SK-N-SH (cell line): ENCODE measurements at regions not wholly inside any gene's neighbourhood (a gene's known extent, or its start where the extent isn't known, plus 50 kb on each side); places are given as distances from the start of the nearest gene placed in this dataset.

Source experiments
- CTCF ChIA-PET: fragments of 300-600, 350-600 bp; formaldehyde crosslinking; extraction: SDS; loops from one replicate; lab custom pipeline; 2021; lab: Yijun Ruan, JAX
- POLR2A ChIA-PET: fragments of 350-600 bp; sonication (Branson Sonifier 250); formaldehyde crosslinking; extraction: SDS; loops from one replicate; lab custom pipeline; 2020; ENCODE audit warnings: antibody characterized with exemption, inconsistent platforms; lab: Yijun Ruan, JAX
- DNase-seq: peaks from one replicate; pipeline ENCODE4 v3.0.0; 2012
- H2AFZ ChIP-seq: fragments of 200-600 bp; sonication (generic); 2 replicates; pipeline ENCODE4 v1.8.1; 2016; ENCODE audit warnings: antibody characterized with exemption, mild to moderate bottlenecking, low read depth
- H3F3A ChIP-seq: fragments of 200-600 bp; sonication (generic); replicated peaks from 2 replicates; pipeline ENCODE3; 2016; ENCODE audit warnings: antibody characterized with exemption, mild to moderate bottlenecking; ENCODE audit not compliant: insufficient read depth
- H3K27ac ChIP-seq, 2 experiments: fragments of 200-500 bp in 1 of 2; fragments of 200-600 bp in 1 of 2; sonication (Bioruptor generic) in 1 of 2; sonication (generic), shearing (Covaris generic) in 1 of 2; 2 replicates each; pipeline versions ENCODE4 v1.5.1 to v1.6.1; 2014 to 2016; ENCODE audit warnings: low read depth in 2 of 2, inconsistent platforms in 1 of 2, low read length in 1 of 2, mild to moderate bottlenecking in 1 of 2, mixed read lengths in 1 of 2
- H3K27me3 ChIP-seq: fragments of 200-600 bp; sonication (generic), shearing (Covaris generic); 2 replicates; pipeline ENCODE4 v1.6.1; 2016; ENCODE audit warnings: mixed run types; ENCODE audit not compliant: insufficient read depth
- H3K36me3 ChIP-seq, 2 experiments: fragments of 200-500 bp in 1 of 2; fragments of 200-600 bp in 1 of 2; sonication (Bioruptor generic) in 1 of 2; sonication (generic) in 1 of 2; replicated peaks in 1 of 2; 2 replicates each; pipeline versions ENCODE3 to v1.5.1; 2014 to 2016; ENCODE audit warnings: low read length in 1 of 2, mild to moderate bottlenecking in 1 of 2; ENCODE audit not compliant: insufficient read depth in 2 of 2, control insufficient read depth in 1 of 2
- H3K4me1 ChIP-seq, 2 experiments: fragments of 200-500 bp in 1 of 2; fragments of 200-600 bp in 1 of 2; sonication (Bioruptor generic) in 1 of 2; sonication (generic), shearing (Covaris generic) in 1 of 2; 2 replicates each; pipeline versions ENCODE4 v1.5.1 to v1.6.1; 2014 to 2016; ENCODE audit warnings: low read depth in 1 of 2, low read length in 1 of 2, mixed run types in 1 of 2; ENCODE audit not compliant: insufficient read depth in 2 of 2, control insufficient read depth in 1 of 2
- H3K4me2 ChIP-seq: fragments of 200-600 bp; sonication (generic), shearing (Covaris generic); 2 replicates; pipeline ENCODE4 v1.6.1; 2017; ENCODE audit warnings: mixed run types
- H3K4me3 ChIP-seq, 2 experiments: fragments of 200-500 bp in 1 of 2; fragments of 200-600 bp in 1 of 2; sonication (Bioruptor generic) in 1 of 2; sonication (generic), shearing (Covaris generic) in 1 of 2; 2 replicates each; pipeline versions ENCODE4 v1.5.1 to v1.8.1; 2014 to 2016; ENCODE audit warnings: low read depth in 2 of 2, inconsistent platforms in 1 of 2, low read length in 1 of 2, mild to moderate bottlenecking in 1 of 2, mixed read lengths in 1 of 2, moderate library complexity in 1 of 2
- H3K79me2 ChIP-seq: fragments of 200-600 bp; sonication (generic); 2 replicates; pipeline ENCODE4 v1.8.1; 2017; ENCODE audit warnings: mild to moderate bottlenecking; ENCODE audit not compliant: insufficient read depth
- H3K9ac ChIP-seq: fragments of 200-600 bp; sonication (generic); 2 replicates; pipeline ENCODE4 v1.6.1; 2017; ENCODE audit warnings: mixed run types
- H3K9me2 ChIP-seq: fragments of 200-600 bp; sonication (generic); 2 replicates; pipeline ENCODE4 v1.6.1; 2017; ENCODE audit warnings: mixed run types
- H3K9me3 ChIP-seq: fragments of 200-600 bp; sonication (generic); 2 replicates; pipeline ENCODE4 v1.6.1; 2017; ENCODE audit warnings: mixed run types, mild to moderate bottlenecking, moderate library complexity
- H4K20me1 ChIP-seq: fragments of 200-600 bp; sonication (generic); 2 replicates; pipeline ENCODE4 v1.6.1; 2017; ENCODE audit warnings: mild to moderate bottlenecking, mixed run types; ENCODE audit not compliant: insufficient read depth
- CTCF ChIP-seq: fragments of 200-600 bp; sonication (generic); IDR thresholded peaks from 2 replicates; pipeline ENCODE4 v1.6.1; 2017; ENCODE audit warnings: antibody characterized with exemption, mild to moderate bottlenecking, moderate library complexity
- ELF1 ChIP-seq: IDR thresholded peaks from 2 replicates; pipeline ENCODE4 v1.4.0; 2012
- EP300 ChIP-seq, 2 experiments: IDR thresholded peaks; 2 replicates each; pipeline versions ENCODE4 v1.4.0 to v1.6.1; 2012; ENCODE audit warnings: borderline replicate concordance in 1 of 2, low read depth in 1 of 2, low read length in 1 of 2
- GATA2 ChIP-seq: sonication (generic); formaldehyde crosslinking; IDR thresholded peaks from 2 replicates; pipeline ENCODE4 v1.5.0; 2020; ENCODE audit warnings: mild to moderate bottlenecking, missing genetic modification reagents
- IRF3 ChIP-seq: fragments of 150-350 bp; IDR thresholded peaks from 2 replicates; pipeline ENCODE4 v1.6.1; 2016; ENCODE audit warnings: mild to moderate bottlenecking, low read depth, low read length
- REST ChIP-seq: IDR thresholded peaks from 2 replicates; pipeline ENCODE4 v1.6.1; 2012; ENCODE audit warnings: mild to moderate bottlenecking, low read depth, low read length, moderate library complexity
- TEAD4 ChIP-seq: IDR thresholded peaks from 2 replicates; pipeline ENCODE4 v1.4.0; 2012; ENCODE audit warnings: mild to moderate bottlenecking, borderline replicate concordance; ENCODE audit not compliant: insufficient read depth
- WGBS: methylation state at CpG from one replicate; pipeline ENCODE4 v1.1.6; 2017; ENCODE audit warnings: low lambda C conversion rate; 5-methylcytosine and 5-hydroxymethylcytosine counted together

- Histone ChIP-seq H3K79me2 (no peaks in the 10 kb centered on the region), H2AFZ (no peak overlapping the region), H3K9me3 (no peaks in the 10 kb centered on the region), H3K9me2 (no peaks in the 10 kb centered on the region), H4K20me1 (no peaks in the 10 kb centered on the region), H3K9ac (no peak overlapping the region), H3K27me3 (no peaks in the 10 kb centered on the region), H3K4me2 (no peak overlapping the region), H3K36me3 (no peaks in the 10 kb centered on the region), H3K27ac (no peak overlapping the region), H3K4me1 (no peaks in the 10 kb centered on the region), H3F3A (no peaks in the 10 kb centered on the region), H3K4me3 (no peak overlapping the region)
- 6% methylated on average over 4 of the region's 4 CpGs for WGBS
- ChIA-PET POLR2A (no interaction called here), CTCF (no interaction called here)
- no peak for DNase-seq
- TF ChIP-seq EP300 (IDR thresholded peaks at IDR 0.05; ENCODE audit: borderline replicate concordance in 1 of 2, low read depth in 1 of 2, low read length in 1 of 2) (no peak), ELF1 (no peak), REST (no peak), TEAD4 (no peak), GATA2 (CRISPR knock-in tag) (no peak)
Observed at GRCh38 chr5:12772276-12772675, 868.0 kb upstream of the CTNND2 start.

- TF ChIP-seq CTCF (no peak), ELF1 (no peak), IRF3 (no peak)
- Histone ChIP-seq H3F3A (no peaks in the 10 kb centered on the region), H3K9ac (no peak overlapping the region), H3K79me2 (no peaks in the 10 kb centered on the region), H4K20me1 (no peaks in the 10 kb centered on the region), H3K4me1 (no peaks in the 10 kb centered on the region), H3K27me3 (no peaks in the 10 kb centered on the region), H3K27ac (no peak overlapping the region), H3K4me3 (no peak overlapping the region), H3K9me3 (no peaks in the 10 kb centered on the region), H3K9me2 (no peaks in the 10 kb centered on the region), H2AFZ (no peak overlapping the region), H3K4me2 (no peak overlapping the region), H3K36me3 (no peaks in the 10 kb centered on the region)
- CTCF ChIA-PET, result no interaction called here
- 28% methylated on average over 2 of the region's 2 CpGs for WGBS
- DNase-seq, result no peak
- POLR2A ChIA-PET, result no interaction called here
Observed at GRCh38 chr5:12759377-12759776, 855.1 kb upstream of the CTNND2 start.
